Left ventricle myocardium inferior (tissue), 1 donor: ENCODE measurements at regions not wholly inside any gene's neighbourhood (a gene's known extent, or its start where the extent isn't known, plus 50 kb on each side); places are given as distances from the start of the nearest gene placed in this dataset.
"Not testable (repeated sequence)": the region's sequence is repeated elsewhere in the genome, so short reads cannot be mapped to it uniquely, and the experiment has no call there.

ENCODE experiments used
- DNase-seq: peaks from one replicate; pipeline ENCODE4 v3.0.0-alpha.2; 2020
- H3K27ac ChIP-seq: fragments of 200-600 bp; replicated peaks from 2 replicates; pipeline ENCODE4 v1.8.0; 2021
- H3K27me3 ChIP-seq: fragments of 200-600 bp; 2 replicates; pipeline ENCODE4 v1.8.0; 2021; ENCODE audit warnings: low read depth
- H3K36me3 ChIP-seq: fragments of 200-600 bp; 2 replicates; pipeline ENCODE4 v1.8.0; 2021
- H3K4me1 ChIP-seq: fragments of 200-600 bp; 2 replicates; pipeline ENCODE4 v1.8.0; 2021
- H3K4me3 ChIP-seq: fragments of 200-600 bp; 2 replicates; pipeline ENCODE4 v1.8.0; 2021; ENCODE audit warnings: mild to moderate bottlenecking, moderate library complexity
- H3K9me3 ChIP-seq: fragments of 200-600 bp; replicated peaks from 2 replicates; pipeline ENCODE4 v1.8.0; 2021
- CTCF ChIP-seq: fragments of 200-600 bp; IDR thresholded peaks from 2 replicates; pipeline ENCODE4 v1.8.0; 2021; ENCODE audit warnings: antibody characterized with exemption, mild to moderate bottlenecking, borderline replicate concordance
- intact Hi-C: fragments of 100-400 bp; cut with micrococcal nuclease; formaldehyde crosslinking; loops from one replicate; pipeline ENCODE4 v1.11.0; 2022
- donor health status: DM: no; HTN: yes; CAD: no; lungs with severe emphysema.

- H3K4me3 ChIP-seq = no peak overlapping the region
- no peak overlapping the region for H3K27ac ChIP-seq
- H3K9me3 ChIP-seq = peaks cover 9% of the 10 kb centered on the region
- DNase-seq = no peak
- H3K4me1 ChIP-seq = no peaks in the 10 kb centered on the region
- no peak for TF ChIP-seq CTCF
- intact Hi-C loops = no loop called here
- H3K27me3 ChIP-seq = no peaks in the 10 kb centered on the region
- no peaks in the 10 kb centered on the region for H3K36me3 ChIP-seq
Observed at GRCh38 chr5:164230341-164230740, 724.9 kb downstream of the MAT2B start.

- TF ChIP-seq CTCF = no peak
- intact Hi-C loops = no loop called here
- H3K9me3 ChIP-seq = peaks cover 2% of the 10 kb centered on the region
- DNase-seq = no peak
- no peaks in the 10 kb centered on the region for H3K36me3 ChIP-seq
- H3K4me3 ChIP-seq = no peak overlapping the region
- no peaks in the 10 kb centered on the region for H3K27me3 ChIP-seq
- no peaks in the 10 kb centered on the region for H3K4me1 ChIP-seq
- no peak overlapping the region for H3K27ac ChIP-seq
Observed at GRCh38 chr5:164233791-164234190, 728.4 kb downstream of the MAT2B start.

- H3K9me3 ChIP-seq = no peaks in the 10 kb centered on the region
- intact Hi-C loops = no loop called here
- no peak for TF ChIP-seq CTCF
Observed at GRCh38 chr5:164234321-164234720, 728.9 kb downstream of the MAT2B start.

DNA sequence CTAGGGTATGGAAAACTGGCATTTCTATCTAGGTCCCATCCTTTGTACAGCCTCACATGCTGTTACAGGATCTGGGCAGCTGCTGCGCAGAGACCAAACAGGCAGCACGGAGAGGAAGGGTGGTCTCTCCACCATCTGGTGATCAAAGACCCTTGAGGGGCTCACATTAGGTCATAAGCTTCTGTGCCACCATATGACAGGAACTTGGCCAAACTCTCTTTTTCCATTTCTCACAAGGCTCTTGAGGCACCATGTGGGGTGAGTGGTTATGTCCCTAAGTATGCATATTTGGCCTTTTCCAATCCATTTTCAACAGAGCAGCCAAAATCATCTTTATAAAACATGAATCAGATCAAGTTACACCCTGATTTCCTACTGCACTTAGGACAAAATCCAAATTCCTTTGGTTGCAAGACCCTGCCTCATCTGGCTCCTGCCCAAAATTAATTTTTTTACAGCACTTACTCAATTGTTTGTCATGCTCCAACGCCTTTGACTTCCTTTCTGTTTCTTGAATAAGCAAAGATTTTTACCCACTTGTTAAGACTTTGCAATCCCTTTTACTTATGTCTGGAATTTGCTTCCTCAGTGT lies 730.0 kb downstream of the MAT2B start:
- TF ChIP-seq CTCF = no peak
- intact Hi-C loops = no loop called here
- no peaks in the 10 kb centered on the region for H3K27me3 ChIP-seq
- H3K36me3 ChIP-seq = no peaks in the 10 kb centered on the region
- no peak for DNase-seq
- H3K4me3 ChIP-seq = no peak overlapping the region
- H3K4me1 ChIP-seq = no peaks in the 10 kb centered on the region
- no peaks in the 10 kb centered on the region for H3K9me3 ChIP-seq
- no peak overlapping the region for H3K27ac ChIP-seq

More at GRCh38 chr5:164234321-164234720, 728.9 kb downstream of the MAT2B start:
- no peaks in the 10 kb centered on the region for H3K36me3 ChIP-seq
- DNase-seq = no peak
- H3K4me3 ChIP-seq = no peak overlapping the region
- H3K4me1 ChIP-seq = no peaks in the 10 kb centered on the region
- H3K27me3 ChIP-seq = no peaks in the 10 kb centered on the region
- H3K27ac ChIP-seq = no peak overlapping the region

GRCh38 chr5:164237486-164237885 lies 732.1 kb downstream of the MAT2B start:
- intact Hi-C loops = no loop called here
- DNase-seq = no peak

GRCh38 chr5:164251781-164252180 lies 746.4 kb downstream of the MAT2B start:
- not testable (repeated sequence) for H3K4me1 ChIP-seq, H3K27ac ChIP-seq, H3K9me3 ChIP-seq

More at GRCh38 chr5:164237486-164237885, 732.1 kb downstream of the MAT2B start:
- Histone ChIP-seq H3K27me3 (no peaks in the 10 kb centered on the region), H3K4me1 (no peaks in the 10 kb centered on the region), H3K27ac (no peak overlapping the region), H3K9me3 (no peaks in the 10 kb centered on the region), H3K4me3 (no peak overlapping the region), H3K36me3 (no peaks in the 10 kb centered on the region)
- TF ChIP-seq CTCF = no peak

More at GRCh38 chr5:164251781-164252180, 746.4 kb downstream of the MAT2B start:
- H3K36me3 ChIP-seq, H3K27me3 ChIP-seq, intact Hi-C loops, H3K4me3 ChIP-seq, DNase-seq: not testable (repeated sequence)
